Mesothelial cell of epicardium (in vitro differentiated cells): ENCODE measurements at regions not wholly inside any gene's neighbourhood (a gene's known extent, or its start where the extent isn't known, plus 50 kb on each side); places are given as distances from the start of the nearest gene placed in this dataset.

Experiments used
- DNase-seq, 2 experiments: peaks; one replicate each; pipeline ENCODE4 v3.0.0; 2021; ENCODE audit warnings: low spot score in 2 of 2; ENCODE audit not compliant: unreplicated experiment in 2 of 2
- H3K27ac Mint-ChIP-seq: 2 replicates; pipeline ENCODE4 v1.8.0; 2021; ENCODE audit warnings: mixed read lengths
- H3K27me3 Mint-ChIP-seq: 2 replicates; pipeline ENCODE4 v1.8.0; 2021; ENCODE audit warnings: low read depth, mixed read lengths
- H3K36me3 Mint-ChIP-seq: 2 replicates; pipeline ENCODE4 v1.8.0; 2021; ENCODE audit warnings: mixed read lengths
- H3K4me1 Mint-ChIP-seq: 2 replicates; pipeline ENCODE4 v1.8.0; 2021; ENCODE audit warnings: mixed read lengths
- H3K4me3 Mint-ChIP-seq: 2 replicates; pipeline ENCODE4 v1.8.0; 2021; ENCODE audit warnings: mild to moderate bottlenecking, moderate library complexity, mixed read lengths
- H3K9me3 Mint-ChIP-seq: 2 replicates; pipeline ENCODE4 v1.8.0; 2021; ENCODE audit warnings: mixed read lengths
- CTCF ChIP-seq: fragments of 200-600 bp; sonication (generic); IDR thresholded peaks from one replicate; pipeline ENCODE4 v1.5.0; 2021; ENCODE audit warnings: antibody characterized with exemption; ENCODE audit not compliant: unreplicated experiment

GRCh38 chr2:134089454-134089853, 164.4 kb upstream of the MGAT5 start:
- Mint-ChIP-seq H3K27ac (no peak overlapping the region), H3K4me1 (no peaks in the 10 kb centered on the region), H3K27me3 (no peaks in the 10 kb centered on the region), H3K36me3 (no peaks in the 10 kb centered on the region), H3K4me3 (no peak overlapping the region), H3K9me3 (no peaks in the 10 kb centered on the region)
- no peak for TF ChIP-seq CTCF
- DNase-seq = no peak

GRCh38 chr2:134097740-134098139, 156.1 kb upstream of the MGAT5 start:
- Mint-ChIP-seq H3K4me1 (no peaks in the 10 kb centered on the region), H3K4me3 (no peak overlapping the region), H3K27me3 (peaks cover 21% of the 10 kb centered on the region), H3K27ac (no peak overlapping the region), H3K36me3 (no peaks in the 10 kb centered on the region), H3K9me3 (no peaks in the 10 kb centered on the region)
- no peak for TF ChIP-seq CTCF
- no peak for DNase-seq

- no peak overlapping the region for H3K27ac Mint-ChIP-seq
- H3K36me3 Mint-ChIP-seq = no peaks in the 10 kb centered on the region
- H3K27me3 Mint-ChIP-seq = peaks cover 25% of the 10 kb centered on the region
- peaks cover under 1% of the 10 kb centered on the region for H3K4me1 Mint-ChIP-seq
- no peak for DNase-seq
- no peak for TF ChIP-seq CTCF
- no peak overlapping the region for H3K4me3 Mint-ChIP-seq
- no peaks in the 10 kb centered on the region for H3K9me3 Mint-ChIP-seq
Observed at GRCh38 chr2:134098321-134098720, 155.6 kb upstream of the MGAT5 start.

GRCh38 chr2:134099273-134099672, 154.6 kb upstream of the MGAT5 start:
- H3K36me3 Mint-ChIP-seq = no peaks in the 10 kb centered on the region
- H3K4me1 Mint-ChIP-seq = peaks cover 2% of the 10 kb centered on the region
- peaks cover 26% of the 10 kb centered on the region for H3K27me3 Mint-ChIP-seq

GRCh38 chr2:134103196-134103595, 150.7 kb upstream of the MGAT5 start:
- no peak overlapping the region for H3K27ac Mint-ChIP-seq
- peaks cover 5% of the 10 kb centered on the region for H3K9me3 Mint-ChIP-seq
- H3K27me3 Mint-ChIP-seq = peaks cover 15% of the 10 kb centered on the region
- no peak for TF ChIP-seq CTCF
- no peak for DNase-seq
- H3K4me3 Mint-ChIP-seq = no peak overlapping the region
- H3K4me1 Mint-ChIP-seq = peaks cover 2% of the 10 kb centered on the region
- no peaks in the 10 kb centered on the region for H3K36me3 Mint-ChIP-seq

More at GRCh38 chr2:134099273-134099672, 154.6 kb upstream of the MGAT5 start:
- TF ChIP-seq CTCF = no peak
- no peak for DNase-seq
- Mint-ChIP-seq H3K4me3 (no peak overlapping the region), H3K27ac (no peak overlapping the region), H3K9me3 (no peaks in the 10 kb centered on the region)

- H3K9me3 Mint-ChIP-seq = peaks cover 5% of the 10 kb centered on the region
- no peak overlapping the region for H3K4me3 Mint-ChIP-seq
- peaks cover 11% of the 10 kb centered on the region for H3K27me3 Mint-ChIP-seq
- H3K36me3 Mint-ChIP-seq = no peaks in the 10 kb centered on the region
- H3K27ac Mint-ChIP-seq = no peak overlapping the region
- H3K4me1 Mint-ChIP-seq = peaks cover 2% of the 10 kb centered on the region
- DNase-seq = no peak
- TF ChIP-seq CTCF = no peak
Observed at GRCh38 chr2:134104754-134105153, 149.1 kb upstream of the MGAT5 start.
